HCT116 (cell line): ENCODE measurements at regions not wholly inside any gene's neighbourhood (a gene's known extent, or its start where the extent isn't known, plus 50 kb on each side); places are given as distances from the start of the nearest gene placed in this dataset.

Experiments
- ATAC-seq: fragments of 200-7000 bp; cut with Tn5 transposase; 2 replicates; pipeline ENCODE4 v1.9.1; 2020; ENCODE audit warnings: mild to moderate bottlenecking, moderate library complexity
- BruUV-seq: library from RNA; stranded (reverse); fragments of 400-500 nt; replicated peaks from 2 replicates; lab custom pipeline; 2021; lab: Mats Ljungman, UMichigan
- CTCF ChIA-PET: fragments of 300-600 bp; sonication (Branson Sonifier 250); formaldehyde crosslinking; loops from one replicate; lab custom pipeline; 2021; ENCODE audit warnings: antibody characterized with exemption; lab: Charles Lee
- POLR2A ChIA-PET: fragments of 300-600, 350-600 bp; sonication (Branson Sonifier 250); formaldehyde crosslinking; loops from one replicate; lab custom pipeline; 2021; ENCODE audit warnings: antibody characterized with exemption; lab: Charles Lee
- RAD21 ChIA-PET, 2 experiments: fragments of 300-600 bp; sonication (Branson Sonifier 250); formaldehyde crosslinking; loops; one replicate each; lab custom pipeline; 2023; ENCODE audit warnings: low total read pairs in 2 of 2; ENCODE audit not compliant: uncharacterized antibody in 2 of 2, unreplicated experiment in 2 of 2, low non-redundant PET in 1 of 2; lab: Charles Lee
- DNase-seq: peaks from one replicate; pipeline ENCODE4 v3.0.0-alpha.2; 2010; ENCODE audit warnings: low read depth, low spot score
- H2AFZ ChIP-seq: fragments of 200-600 bp; shearing (Covaris generic), sonication (generic); 2 replicates; pipeline ENCODE4 v1.6.1; 2017; ENCODE audit warnings: low read depth, mixed run types, mixed read lengths, antibody characterized with exemption, low read length; ENCODE audit not compliant: poor library complexity, severe bottlenecking
- H3K27ac ChIP-seq: 2 replicates; pipeline ENCODE4 v1.5.1; 2012; ENCODE audit warnings: low read depth, low read length
- H3K27me3 ChIP-seq: fragments of 200-600 bp; sonication (generic); 2 replicates; pipeline ENCODE4 v1.6.1; 2016; ENCODE audit warnings: mixed run types, low read length, mixed read lengths; ENCODE audit not compliant: insufficient read depth
- H3K36me3 ChIP-seq, 2 experiments: fragments of 200-500 bp in 1 of 2; fragments of 200-600 bp in 1 of 2; sonication (Bioruptor generic) in 1 of 2; sonication (generic) in 1 of 2; 2 replicates each; pipeline versions ENCODE4 v1.5.1 to v1.6.1; 2014 to 2016; ENCODE audit warnings: low read length in 2 of 2, inconsistent platforms in 1 of 2, mixed read lengths in 1 of 2, mixed run types in 1 of 2; ENCODE audit not compliant: insufficient read depth in 2 of 2, control insufficient read depth in 1 of 2
- H3K4me1 ChIP-seq, 2 experiments: fragments of 200-600 bp in 1 of 2; sonication (generic) in 1 of 2; 2 replicates each; pipeline versions ENCODE4 v1.5.1 to v1.6.1; 2012 to 2017; ENCODE audit warnings: low read length in 2 of 2, inconsistent platforms in 1 of 2, mild to moderate bottlenecking in 1 of 2, mixed read lengths in 1 of 2, mixed run types in 1 of 2, moderate library complexity in 1 of 2; ENCODE audit not compliant: insufficient read depth in 2 of 2, control insufficient read depth in 1 of 2
- H3K4me2 ChIP-seq: fragments of 200-600 bp; sonication (generic); 2 replicates; pipeline ENCODE4 v1.6.1; 2017; ENCODE audit warnings: mixed run types, low read length, mixed read lengths
- H3K4me3 ChIP-seq, 2 experiments: fragments of 200-600 bp in 1 of 2; sonication (generic) in 1 of 2; replicated peaks in 1 of 2; 2 replicates each; pipeline ENCODE4 v1.5.1; 2011 to 2016; ENCODE audit warnings: low read length in 2 of 2, control low read depth in 1 of 2, low read depth in 1 of 2, mild to moderate bottlenecking in 1 of 2, mixed read lengths in 1 of 2, mixed run types in 1 of 2
- H3K79me2 ChIP-seq: fragments of 200-600 bp; sonication (generic); 2 replicates; pipeline ENCODE4 v1.6.1; 2017; ENCODE audit warnings: mild to moderate bottlenecking, mixed run types, low read length, moderate library complexity, mixed read lengths; ENCODE audit not compliant: insufficient read depth
- H3K9ac ChIP-seq: fragments of 200-600 bp; sonication (generic); 2 replicates; pipeline ENCODE4 v1.6.1; 2016; ENCODE audit warnings: low read length, mixed read lengths
- H3K9me2 ChIP-seq: fragments of 200-600 bp; sonication (generic), shearing (Covaris generic); 2 replicates; pipeline ENCODE4 v1.6.1; 2017; ENCODE audit warnings: mixed run types, mild to moderate bottlenecking, moderate library complexity; ENCODE audit not compliant: insufficient read depth
- H3K9me3 ChIP-seq, 2 experiments: fragments of 200-500 bp in 1 of 2; fragments of 200-600 bp in 1 of 2; sonication (Bioruptor generic) in 1 of 2; sonication (generic) in 1 of 2; 2 replicates each; pipeline ENCODE4 v1.6.1; 2014 to 2017; ENCODE audit warnings: low read length in 2 of 2, mixed read lengths in 2 of 2, inconsistent platforms in 1 of 2, low read depth in 1 of 2, mild to moderate bottlenecking in 1 of 2, mixed run types in 1 of 2, moderate library complexity in 1 of 2; ENCODE audit not compliant: control insufficient read depth in 1 of 2, insufficient read depth in 1 of 2
- H4K20me1 ChIP-seq: fragments of 200-600 bp; sonication (generic), shearing (Covaris generic); 2 replicates; pipeline ENCODE4 v1.6.1; 2017; ENCODE audit warnings: mixed run types, mild to moderate bottlenecking, moderate library complexity; ENCODE audit not compliant: insufficient read depth
- CBX3 ChIP-seq: IDR thresholded peaks from 2 replicates; pipeline ENCODE4 v1.6.1; 2012; ENCODE audit warnings: low read depth
- CEBPB ChIP-seq: IDR thresholded peaks from 2 replicates; pipeline ENCODE4 v1.6.1; 2012; ENCODE audit warnings: low read depth
- EGR1 ChIP-seq: IDR thresholded peaks from 2 replicates; pipeline ENCODE4 v1.6.1; 2012; ENCODE audit warnings: low read depth
- EZH2phosphoT487 ChIP-seq: fragments of 200-600 bp; IDR thresholded peaks from 2 replicates; pipeline ENCODE4 v1.6.1; 2018; ENCODE audit warnings: antibody characterized with exemption, borderline replicate concordance
- FOSL1 ChIP-seq: IDR thresholded peaks from 2 replicates; pipeline ENCODE4 v1.6.1; 2012; ENCODE audit warnings: low read depth
- POLR2A ChIP-seq: IDR thresholded peaks from 2 replicates; pipeline ENCODE4 v1.7.0; 2011; ENCODE audit warnings: borderline replicate concordance; ENCODE audit not compliant: insufficient read depth, insufficient read length; ENCODE audit errors: extremely low read depth
- POLR2AphosphoS5 ChIP-seq: IDR thresholded peaks from 2 replicates; pipeline ENCODE4 v1.6.1; 2011; ENCODE audit warnings: mild to moderate bottlenecking, low read depth, low read length, moderate library complexity
- RAD21 ChIP-seq: IDR thresholded peaks from 2 replicates; pipeline ENCODE4 v1.6.1; 2012; ENCODE audit warnings: low read depth, mild to moderate bottlenecking
- SIN3A ChIP-seq: IDR thresholded peaks from 2 replicates; pipeline ENCODE4 v1.6.1; 2012; ENCODE audit warnings: low read depth
- TCF7L2 ChIP-seq: IDR thresholded peaks from 2 replicates; pipeline ENCODE4 v1.7.0; 2011; ENCODE audit warnings: borderline replicate concordance, inconsistent platforms; ENCODE audit not compliant: insufficient read depth, insufficient read length; ENCODE audit errors: extremely low read depth
- YY1 ChIP-seq: IDR thresholded peaks from 2 replicates; pipeline ENCODE4 v1.6.1; 2011; ENCODE audit warnings: low read length, low read depth, moderate library complexity, mild to moderate bottlenecking; ENCODE audit not compliant: insufficient replicate concordance; ENCODE audit errors: extremely low read depth
- ZFX ChIP-seq: fragments of 450-650 bp; IDR thresholded peaks from 2 replicates; pipeline ENCODE4 v1.6.1; 2017
- intact Hi-C: fragments of 100-400 bp; cut with micrococcal nuclease; formaldehyde crosslinking; loops from 2 replicates; pipeline ENCODE4 v1.10.0; 2022
- TF ChIP-seq, protein P1 (sequence below), 3 experiments: fragments of 200-600 bp in 1 of 3; sonication (generic) in 1 of 3; IDR thresholded peaks in 2 of 3; conservative IDR thresholded peaks in 1 of 3; 2 replicates each; pipeline ENCODE4 v1.5.1; 2012 to 2017; ENCODE audit warnings: low read depth in 2 of 3, low read length in 2 of 3, antibody characterized with exemption in 1 of 3, borderline replicate concordance in 1 of 3, control low read depth in 1 of 3, mild to moderate bottlenecking in 1 of 3, mixed read lengths in 1 of 3, mixed run types in 1 of 3, moderate library complexity in 1 of 3; ENCODE audit not compliant: insufficient read depth in 1 of 3
- TF ChIP-seq, protein P2 (sequence below): IDR thresholded peaks from 2 replicates; pipeline ENCODE4 v1.6.1; 2011; ENCODE audit warnings: mild to moderate bottlenecking, low read length, moderate library complexity; ENCODE audit not compliant: insufficient replicate concordance; ENCODE audit errors: extremely low read depth

DNA sequence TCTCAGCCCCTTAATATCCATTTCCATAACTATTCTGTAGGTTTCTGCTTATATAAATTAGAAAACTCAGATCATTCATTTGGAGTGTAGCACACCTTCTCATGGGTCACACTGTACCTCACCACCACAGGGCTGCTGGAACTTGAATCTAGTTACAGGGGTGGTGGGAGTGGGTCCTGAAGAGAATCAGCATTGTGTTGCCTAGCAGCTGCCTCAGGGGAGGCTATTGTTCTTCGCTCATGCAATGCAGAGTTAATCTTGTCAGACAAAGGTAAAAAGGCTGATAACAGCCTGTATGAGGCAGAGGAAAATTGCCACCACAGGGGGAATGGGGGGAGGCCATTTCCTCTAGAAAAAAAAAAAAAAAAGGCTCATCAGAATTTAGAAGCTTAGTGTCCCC lies 496.0 kb upstream of the ADGRB3 start (continued):
- TF ChIP-seq CEBPB (no peak), FOSL1 (no peak), ZFX (no peak), POLR2A (no peak)

DNA sequence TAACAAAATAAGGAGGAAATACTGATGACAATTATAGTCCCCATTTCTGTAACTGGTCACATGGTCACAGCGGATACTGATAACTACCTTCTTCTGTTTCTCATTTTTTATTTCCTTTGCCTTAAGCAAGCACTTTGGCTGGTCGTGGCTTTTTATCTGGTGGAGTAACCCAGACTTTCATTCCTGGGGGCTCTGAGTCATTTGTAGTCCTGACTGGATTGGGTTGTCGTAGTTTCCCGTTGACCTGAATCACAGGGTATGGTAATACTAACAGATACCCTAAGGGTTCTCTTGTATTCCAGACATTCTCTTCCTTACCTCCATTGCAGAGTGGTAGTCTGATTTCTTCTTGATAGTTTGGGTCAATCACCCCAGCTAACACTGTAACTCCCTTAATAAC lies 500.3 kb upstream of the ADGRB3 start:
- Histone ChIP-seq H3K9me3 (peaks cover 7 to 10% of the 10 kb centered on the region in 2 experiments; a peak in 2 of 4 replicates), H3K9me2 (no peaks in the 10 kb centered on the region), H3K4me3 (no peak overlapping the region), H3K4me2 (no peak overlapping the region), H3K79me2 (no peaks in the 10 kb centered on the region), H3K27me3 (no peaks in the 10 kb centered on the region), H4K20me1 (no peaks in the 10 kb centered on the region), H2AFZ (no peak overlapping the region), H3K9ac (no peak overlapping the region), H3K27ac (no peak overlapping the region), H3K4me1 (no peaks in the 10 kb centered on the region), H3K36me3 (no peaks in the 10 kb centered on the region)
- no peak for TF ChIP-seq EGR1
- no peak for ATAC-seq
- no peak for DNase-seq
- ChIA-PET CTCF (no interaction called here), POLR2A (no interaction called here), RAD21 (no interaction called here)
- BruUV-seq, result no TSS peak
- intact Hi-C loops, result no loop called here

DNA sequence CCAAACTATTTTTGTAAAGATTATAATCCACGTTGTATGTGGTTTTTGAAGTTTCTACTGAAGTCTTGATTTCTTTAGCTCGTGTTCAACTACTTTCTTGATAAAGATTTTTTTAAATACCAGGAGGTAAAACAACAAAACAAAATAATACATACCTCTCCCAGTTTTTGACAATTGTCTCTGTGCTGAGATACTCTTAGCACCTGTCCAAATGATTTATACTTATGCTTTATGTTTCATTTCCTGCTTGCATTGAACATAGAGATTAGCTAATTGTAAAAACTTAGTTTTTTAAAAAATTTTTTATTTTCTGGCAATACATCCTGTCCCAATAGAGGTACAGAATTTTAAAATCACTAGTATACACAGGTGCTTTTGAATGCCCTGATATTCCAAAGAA lies 506.9 kb upstream of the ADGRB3 start:
- Histone ChIP-seq H3K9me2 (no peaks in the 10 kb centered on the region), H3K9me3 (peaks cover 11 to 12% of the 10 kb centered on the region in 2 experiments; a peak in 2 of 4 replicates), H3K9ac (no peak overlapping the region), H3K27me3 (no peaks in the 10 kb centered on the region), H3K4me3 (no peak overlapping the region), H3K36me3 (no peaks in the 10 kb centered on the region), H3K4me2 (no peak overlapping the region), H2AFZ (no peak overlapping the region), H3K79me2 (no peaks in the 10 kb centered on the region), H3K27ac (no peak overlapping the region), H4K20me1 (no peaks in the 10 kb centered on the region), H3K4me1 (no peaks in the 10 kb centered on the region)
- ATAC-seq, result no peak
- ChIA-PET RAD21 (no interaction called here), CTCF (no interaction called here), POLR2A (no interaction called here)
- DNase-seq, result no peak
- intact Hi-C loops, result no loop called here
- no TSS peak for BruUV-seq
- TF ChIP-seq, protein P1, sequence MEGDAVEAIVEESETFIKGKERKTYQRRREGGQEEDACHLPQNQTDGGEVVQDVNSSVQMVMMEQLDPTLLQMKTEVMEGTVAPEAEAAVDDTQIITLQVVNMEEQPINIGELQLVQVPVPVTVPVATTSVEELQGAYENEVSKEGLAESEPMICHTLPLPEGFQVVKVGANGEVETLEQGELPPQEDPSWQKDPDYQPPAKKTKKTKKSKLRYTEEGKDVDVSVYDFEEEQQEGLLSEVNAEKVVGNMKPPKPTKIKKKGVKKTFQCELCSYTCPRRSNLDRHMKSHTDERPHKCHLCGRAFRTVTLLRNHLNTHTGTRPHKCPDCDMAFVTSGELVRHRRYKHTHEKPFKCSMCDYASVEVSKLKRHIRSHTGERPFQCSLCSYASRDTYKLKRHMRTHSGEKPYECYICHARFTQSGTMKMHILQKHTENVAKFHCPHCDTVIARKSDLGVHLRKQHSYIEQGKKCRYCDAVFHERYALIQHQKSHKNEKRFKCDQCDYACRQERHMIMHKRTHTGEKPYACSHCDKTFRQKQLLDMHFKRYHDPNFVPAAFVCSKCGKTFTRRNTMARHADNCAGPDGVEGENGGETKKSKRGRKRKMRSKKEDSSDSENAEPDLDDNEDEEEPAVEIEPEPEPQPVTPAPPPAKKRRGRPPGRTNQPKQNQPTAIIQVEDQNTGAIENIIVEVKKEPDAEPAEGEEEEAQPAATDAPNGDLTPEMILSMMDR (IDR thresholded peaks at IDR 0.05 in 2 of 3, conservative IDR thresholded peaks at IDR 0.05 in 1 of 3; ENCODE audit: borderline replicate concordance in 1 of 3, insufficient read depth in 1 of 3, low read depth in 2 of 3, low read length in 2 of 3), result no peak
- TF ChIP-seq EGR1, result no peak
- no peak for TF ChIP-seq POLR2AphosphoS5
- no peak for TF ChIP-seq TCF7L2
- no peak for TF ChIP-seq ZFX
- TF ChIP-seq EZH2phosphoT487, result no peak
- no peak for TF ChIP-seq SIN3A
- TF ChIP-seq CBX3, result no peak
- TF ChIP-seq, protein P2, sequence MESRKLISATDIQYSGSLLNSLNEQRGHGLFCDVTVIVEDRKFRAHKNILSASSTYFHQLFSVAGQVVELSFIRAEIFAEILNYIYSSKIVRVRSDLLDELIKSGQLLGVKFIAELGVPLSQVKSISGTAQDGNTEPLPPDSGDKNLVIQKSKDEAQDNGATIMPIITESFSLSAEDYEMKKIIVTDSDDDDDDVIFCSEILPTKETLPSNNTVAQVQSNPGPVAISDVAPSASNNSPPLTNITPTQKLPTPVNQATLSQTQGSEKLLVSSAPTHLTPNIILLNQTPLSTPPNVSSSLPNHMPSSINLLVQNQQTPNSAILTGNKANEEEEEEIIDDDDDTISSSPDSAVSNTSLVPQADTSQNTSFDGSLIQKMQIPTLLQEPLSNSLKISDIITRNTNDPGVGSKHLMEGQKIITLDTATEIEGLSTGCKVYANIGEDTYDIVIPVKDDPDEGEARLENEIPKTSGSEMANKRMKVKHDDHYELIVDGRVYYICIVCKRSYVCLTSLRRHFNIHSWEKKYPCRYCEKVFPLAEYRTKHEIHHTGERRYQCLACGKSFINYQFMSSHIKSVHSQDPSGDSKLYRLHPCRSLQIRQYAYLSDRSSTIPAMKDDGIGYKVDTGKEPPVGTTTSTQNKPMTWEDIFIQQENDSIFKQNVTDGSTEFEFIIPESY, result no peak
- no peak for TF ChIP-seq RAD21
- TF ChIP-seq CEBPB, result no peak
- TF ChIP-seq YY1, result no peak
